ENCODE measurements at regions not wholly inside any gene's neighbourhood (a gene's known extent, or its start where the extent isn't known, plus 50 kb on each side); places are given as distances from the start of the nearest gene placed in this dataset.

GRCh38 chr1:190908246-190908645, 430.6 kb upstream of the BRINP3 start:
- no peak for DNase-seq (ENCODE audit: low spot score, unreplicated experiment)
- no peaks in the 10 kb centered on the region for H3K27me3 Mint-ChIP-seq
- H3K27ac Mint-ChIP-seq = no peak overlapping the region
- no peaks in the 10 kb centered on the region for H3K4me1 Mint-ChIP-seq (ENCODE audit: low read depth)
- TF ChIP-seq, protein P1, sequence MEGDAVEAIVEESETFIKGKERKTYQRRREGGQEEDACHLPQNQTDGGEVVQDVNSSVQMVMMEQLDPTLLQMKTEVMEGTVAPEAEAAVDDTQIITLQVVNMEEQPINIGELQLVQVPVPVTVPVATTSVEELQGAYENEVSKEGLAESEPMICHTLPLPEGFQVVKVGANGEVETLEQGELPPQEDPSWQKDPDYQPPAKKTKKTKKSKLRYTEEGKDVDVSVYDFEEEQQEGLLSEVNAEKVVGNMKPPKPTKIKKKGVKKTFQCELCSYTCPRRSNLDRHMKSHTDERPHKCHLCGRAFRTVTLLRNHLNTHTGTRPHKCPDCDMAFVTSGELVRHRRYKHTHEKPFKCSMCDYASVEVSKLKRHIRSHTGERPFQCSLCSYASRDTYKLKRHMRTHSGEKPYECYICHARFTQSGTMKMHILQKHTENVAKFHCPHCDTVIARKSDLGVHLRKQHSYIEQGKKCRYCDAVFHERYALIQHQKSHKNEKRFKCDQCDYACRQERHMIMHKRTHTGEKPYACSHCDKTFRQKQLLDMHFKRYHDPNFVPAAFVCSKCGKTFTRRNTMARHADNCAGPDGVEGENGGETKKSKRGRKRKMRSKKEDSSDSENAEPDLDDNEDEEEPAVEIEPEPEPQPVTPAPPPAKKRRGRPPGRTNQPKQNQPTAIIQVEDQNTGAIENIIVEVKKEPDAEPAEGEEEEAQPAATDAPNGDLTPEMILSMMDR (IDR thresholded peaks at IDR 0.05; ENCODE audit: unreplicated experiment) = no peak
- peaks cover 3% of the 10 kb centered on the region for H3K9me3 Mint-ChIP-seq (ENCODE audit: low read depth)
- no peak overlapping the region for H3K4me3 Mint-ChIP-seq (ENCODE audit: low read depth)
- H3K36me3 Mint-ChIP-seq (ENCODE audit: insufficient read depth) = no peaks in the 10 kb centered on the region

DNA sequence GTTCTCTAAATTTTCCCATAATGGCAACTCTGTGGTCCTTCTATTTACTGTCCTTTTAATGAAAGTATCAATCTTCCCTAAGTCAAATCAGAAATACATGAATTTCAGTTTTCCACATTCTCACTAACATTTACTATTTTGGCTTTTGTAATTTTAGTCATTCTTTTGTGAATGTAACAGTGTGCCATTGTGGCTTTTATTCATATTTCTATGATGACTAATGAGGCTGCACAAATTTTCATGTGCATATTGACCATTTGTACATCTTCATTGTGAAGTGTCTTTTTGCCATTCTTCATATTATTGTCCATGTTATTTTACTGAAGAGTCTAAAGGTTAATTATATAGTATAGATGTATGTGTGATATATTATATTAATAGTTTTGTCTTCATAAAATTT, 431.0 kb upstream of the BRINP3 start:
- no peak overlapping the region for H3K4me3 Mint-ChIP-seq (ENCODE audit: low read depth)
- no peak overlapping the region for H3K27ac Mint-ChIP-seq
- H3K27me3 Mint-ChIP-seq = no peaks in the 10 kb centered on the region
- H3K4me1 Mint-ChIP-seq (ENCODE audit: low read depth) = no peaks in the 10 kb centered on the region
- H3K9me3 Mint-ChIP-seq (ENCODE audit: low read depth) = peaks cover 3% of the 10 kb centered on the region
- TF ChIP-seq, protein P1 (IDR thresholded peaks at IDR 0.05; ENCODE audit: unreplicated experiment) = no peak
- H3K36me3 Mint-ChIP-seq (ENCODE audit: insufficient read depth) = no peaks in the 10 kb centered on the region
- no peak for DNase-seq (ENCODE audit: low spot score, unreplicated experiment)

DNA sequence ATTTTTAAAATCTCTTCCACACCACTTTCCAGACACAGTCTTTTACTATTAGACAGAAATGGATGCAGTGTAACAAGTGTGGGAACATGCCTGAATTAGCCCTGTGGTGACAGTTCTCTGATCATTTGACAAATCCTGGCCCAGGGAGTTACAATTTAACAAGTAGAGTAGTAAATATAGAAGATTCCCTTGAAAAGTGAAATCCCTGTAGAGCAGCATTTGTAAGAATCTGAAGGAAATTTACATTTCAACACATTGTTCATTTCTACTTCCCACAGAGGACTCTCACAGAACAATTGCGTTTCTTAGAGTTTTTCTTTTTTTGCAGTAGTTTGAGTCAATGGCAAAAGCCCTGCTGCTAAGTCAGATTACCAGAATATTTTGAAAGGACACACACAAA, 458.3 kb upstream of the BRINP3 start:
- Mint-ChIP-seq H3K9me3 (ENCODE audit: low read depth) (no peaks in the 10 kb centered on the region), H3K4me1 (ENCODE audit: low read depth) (peaks cover 3% of the 10 kb centered on the region), H3K27me3 (no peaks in the 10 kb centered on the region), H3K4me3 (ENCODE audit: low read depth) (no peak overlapping the region), H3K36me3 (ENCODE audit: insufficient read depth) (no peaks in the 10 kb centered on the region), H3K27ac (no peak overlapping the region)
- DNase-seq (ENCODE audit: low spot score, unreplicated experiment) = no peak
- TF ChIP-seq, protein P1 (IDR thresholded peaks at IDR 0.05; ENCODE audit: unreplicated experiment) = no peak

DNA sequence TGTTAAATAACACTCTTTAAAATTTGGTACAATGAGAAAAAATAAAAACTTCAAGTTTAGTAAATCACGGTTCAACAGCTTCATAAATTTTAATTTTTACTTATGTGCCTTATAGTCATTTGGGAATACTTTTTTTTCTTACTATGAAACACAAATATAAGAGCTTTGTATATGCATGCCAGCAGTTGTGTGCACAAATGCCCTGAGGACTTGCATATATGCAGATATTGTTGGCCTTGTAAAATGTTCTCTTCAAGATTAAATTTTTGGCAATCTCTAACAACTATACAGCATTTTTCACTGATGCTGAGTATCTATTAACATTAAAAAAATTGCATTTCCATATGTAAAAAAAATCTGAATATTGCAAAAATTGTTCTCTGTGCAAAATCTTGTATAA, 458.7 kb upstream of the BRINP3 start:
- DNase-seq (ENCODE audit: low spot score, unreplicated experiment) = no peak
- Mint-ChIP-seq H3K27ac (no peak overlapping the region), H3K27me3 (no peaks in the 10 kb centered on the region), H3K4me3 (ENCODE audit: low read depth) (no peak overlapping the region), H3K36me3 (ENCODE audit: insufficient read depth) (no peaks in the 10 kb centered on the region), H3K4me1 (ENCODE audit: low read depth) (peaks cover 3% of the 10 kb centered on the region), H3K9me3 (ENCODE audit: low read depth) (no peaks in the 10 kb centered on the region)
- TF ChIP-seq, protein P1 (IDR thresholded peaks at IDR 0.05; ENCODE audit: unreplicated experiment) = no peak

- H3K27me3 Mint-ChIP-seq = no peaks in the 10 kb centered on the region
Measured at GRCh38 chr1:190940951-190941350, 463.3 kb upstream of the BRINP3 start.

More at GRCh38 chr1:190940951-190941350, 463.3 kb upstream of the BRINP3 start:
- TF ChIP-seq, protein P1 (IDR thresholded peaks at IDR 0.05; ENCODE audit: unreplicated experiment) = no peak
- H3K4me3 Mint-ChIP-seq (ENCODE audit: low read depth) = no peak overlapping the region
- H3K27ac Mint-ChIP-seq = no peak overlapping the region
- no peak for DNase-seq (ENCODE audit: low spot score, unreplicated experiment)
- peaks cover 3% of the 10 kb centered on the region for H3K4me1 Mint-ChIP-seq (ENCODE audit: low read depth)
- no peaks in the 10 kb centered on the region for H3K36me3 Mint-ChIP-seq (ENCODE audit: insufficient read depth)
- no peaks in the 10 kb centered on the region for H3K9me3 Mint-ChIP-seq (ENCODE audit: low read depth)

Data from progenitor cell of endocrine pancreas (in vitro differentiated cells).